ENCODE measurements at regions not wholly inside any gene's neighbourhood (a gene's known extent, or its start where the extent isn't known, plus 50 kb on each side); places are given as distances from the start of the nearest gene placed in this dataset.
A peak's percentile ranks its signal among the peaks of the same experiment; 100 is the strongest.

- Histone ChIP-seq H3K27me3 (peaks cover 0 to 4% (median 0%) of the 10 kb centered on the region in 3 donors), H3K4me1 (peaks cover under 1 to 5% of the 10 kb centered on the region in 2 donors), H3K27ac (no peak overlapping the region), H3K4me3 (no peak overlapping the region), H3K9me3 (no peaks in the 10 kb centered on the region), H3K36me3 (no peaks in the 10 kb centered on the region)
- no peak for DNase-seq
- TF ChIP-seq, protein P1, sequence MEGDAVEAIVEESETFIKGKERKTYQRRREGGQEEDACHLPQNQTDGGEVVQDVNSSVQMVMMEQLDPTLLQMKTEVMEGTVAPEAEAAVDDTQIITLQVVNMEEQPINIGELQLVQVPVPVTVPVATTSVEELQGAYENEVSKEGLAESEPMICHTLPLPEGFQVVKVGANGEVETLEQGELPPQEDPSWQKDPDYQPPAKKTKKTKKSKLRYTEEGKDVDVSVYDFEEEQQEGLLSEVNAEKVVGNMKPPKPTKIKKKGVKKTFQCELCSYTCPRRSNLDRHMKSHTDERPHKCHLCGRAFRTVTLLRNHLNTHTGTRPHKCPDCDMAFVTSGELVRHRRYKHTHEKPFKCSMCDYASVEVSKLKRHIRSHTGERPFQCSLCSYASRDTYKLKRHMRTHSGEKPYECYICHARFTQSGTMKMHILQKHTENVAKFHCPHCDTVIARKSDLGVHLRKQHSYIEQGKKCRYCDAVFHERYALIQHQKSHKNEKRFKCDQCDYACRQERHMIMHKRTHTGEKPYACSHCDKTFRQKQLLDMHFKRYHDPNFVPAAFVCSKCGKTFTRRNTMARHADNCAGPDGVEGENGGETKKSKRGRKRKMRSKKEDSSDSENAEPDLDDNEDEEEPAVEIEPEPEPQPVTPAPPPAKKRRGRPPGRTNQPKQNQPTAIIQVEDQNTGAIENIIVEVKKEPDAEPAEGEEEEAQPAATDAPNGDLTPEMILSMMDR (IDR thresholded peaks at IDR 0.05 in 4 of 5, conservative IDR thresholded peaks at IDR 0.05 in 1 of 5), result no peak
- TF ChIP-seq POLR2A (IDR thresholded peaks at IDR 0.05), result no peak
- no peak for ATAC-seq
- intact Hi-C loops (cut with DNase I; ENCODE audit: low total_unique reads), result no loop called here
- in situ Hi-C loops (cut with MboI; ENCODE audit: low sequenced_read_pairs in 4 of 4), result loop anchor here in 3 of 4 donors (5.0 kb wide), 3 partner anchors 106 to 384 kb away; no protein-coding TSS in a partner anchor
These were observed 50.5 kb upstream of the HSPA12A start for GRCh38 chr10:116792817-116793216.

DNA sequence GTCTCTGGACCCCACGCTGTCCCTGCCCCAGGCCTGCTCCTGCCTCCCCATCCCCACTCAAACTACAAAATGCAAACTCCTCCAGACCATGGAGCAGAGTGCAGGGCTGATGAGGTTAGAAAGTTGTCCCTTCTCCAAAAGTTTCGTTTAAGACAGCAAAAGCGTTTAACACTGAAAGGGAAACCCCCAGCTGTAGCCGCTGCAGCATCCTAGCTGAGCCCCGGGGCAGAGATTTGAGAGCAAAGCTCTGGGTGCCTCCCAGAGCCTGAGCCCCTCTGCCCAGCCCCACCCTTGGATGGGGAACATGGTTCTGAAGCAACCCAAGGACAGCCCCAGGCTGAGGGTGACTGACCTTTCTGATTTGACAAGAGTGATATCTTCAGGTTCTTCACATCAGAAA, 52.8 kb upstream of the ENO4 start:
- Histone ChIP-seq H3K4me3 (no peak overlapping the region), H3K4me1 (no peaks in the 10 kb centered on the region), H3K9me3 (no peaks in the 10 kb centered on the region), H3K27me3 (peaks cover 0 to 7% (median 0%) of the 10 kb centered on the region in 3 donors), H3K36me3 (no peaks in the 10 kb centered on the region), H3K27ac (no peak overlapping the region)
- in situ Hi-C loops (cut with MboI; ENCODE audit: low sequenced_read_pairs in 4 of 4), result loop anchor here in 1 of 4 donors (5.0 kb wide), 1 partner anchor 381 kb away; no protein-coding TSS in a partner anchor
- TF ChIP-seq, protein P1 (IDR thresholded peaks at IDR 0.05 in 4 of 5, conservative IDR thresholded peaks at IDR 0.05 in 1 of 5), result no peak
- TF ChIP-seq POLR2A (IDR thresholded peaks at IDR 0.05), result no peak
- DNase-seq, result no peak
- no peak for ATAC-seq
- intact Hi-C loops (cut with DNase I; ENCODE audit: low total_unique reads), result loop anchor here (2.0 kb wide), 2 partner anchors 370 to 378 kb away; no protein-coding TSS in a partner anchor

GRCh38 chr10:116796910-116797513, 52.3 kb upstream of the ENO4 start:
- ATAC-seq, result peak in 1 of 2 donors; percentile 54
- TF ChIP-seq, protein P1 (IDR thresholded peaks at IDR 0.05 in 4 of 5, conservative IDR thresholded peaks at IDR 0.05 in 1 of 5), result peak; percentile 35 to 74 (median 66)
- no peak for TF ChIP-seq POLR2A (IDR thresholded peaks at IDR 0.05)
- in situ Hi-C loops (cut with MboI; ENCODE audit: low sequenced_read_pairs in 4 of 4), result loop anchor here in 1 of 4 donors (5.0 kb wide), 1 partner anchor 380 kb away; no protein-coding TSS in a partner anchor
- Histone ChIP-seq H3K4me3 (no peak overlapping the region), H3K4me1 (no peaks in the 10 kb centered on the region), H3K36me3 (no peaks in the 10 kb centered on the region), H3K27ac (no peak overlapping the region), H3K27me3 (peaks cover 0 to 7% (median 0%) of the 10 kb centered on the region in 3 donors), H3K9me3 (no peaks in the 10 kb centered on the region)
- intact Hi-C loops (cut with DNase I; ENCODE audit: low total_unique reads), result loop anchor here (2.0 kb wide), 2 partner anchors 370 to 378 kb away; no protein-coding TSS in a partner anchor
- DNase-seq, result peak; percentile 19 to 30

- ATAC-seq (no peak), DNase-seq (no peak)
- TF ChIP-seq, protein P1 (IDR thresholded peaks at IDR 0.05 in 4 of 5, conservative IDR thresholded peaks at IDR 0.05 in 1 of 5), result no peak
- no peak for TF ChIP-seq POLR2A (IDR thresholded peaks at IDR 0.05)
- intact Hi-C loops (cut with DNase I; ENCODE audit: low total_unique reads), result no loop called here
- H3K4me3 ChIP-seq, result no peak overlapping the region
- H3K9me3 ChIP-seq, result no peaks in the 10 kb centered on the region
- in situ Hi-C loops (cut with MboI; ENCODE audit: low sequenced_read_pairs in 4 of 4), result loop anchor here in 1 of 4 donors (5.0 kb wide), 1 partner anchor 378 kb away; no protein-coding TSS in a partner anchor
- no peak overlapping the region for H3K27ac ChIP-seq
- H3K36me3 ChIP-seq, result no peaks in the 10 kb centered on the region
- peaks cover 0 to 4% (median 0%) of the 10 kb centered on the region in 3 donors for H3K27me3 ChIP-seq
- no peaks in the 10 kb centered on the region for H3K4me1 ChIP-seq
These were observed 50.4 kb upstream of the ENO4 start for GRCh38 chr10:116798859-116799258.

All from gastrocnemius medialis (tissue), 4 donors.